GM12878 (cell line): ENCODE measurements at regions not wholly inside any gene's neighbourhood (a gene's known extent, or its start where the extent isn't known, plus 50 kb on each side); places are given as distances from the start of the nearest gene placed in this dataset.

ENCODE experiments used
- ATAC-seq: fragments of 200-7000 bp; cut with Tn5 transposase; 3 replicates; pipeline ENCODE4 v1.9.1; 2020; ENCODE audit warnings: mild to moderate bottlenecking, moderate library complexity
- BruUV-seq: library from RNA; stranded (reverse); fragments of 400-500 nt; replicated peaks from 2 replicates; lab custom pipeline; 2021; lab: Mats Ljungman, UMichigan
- CTCF ChIA-PET: fragments of 300-600 bp; sonication (Branson Sonifier 250); formaldehyde crosslinking; extraction: SDS; loops from one replicate; lab custom pipeline; 2021; ENCODE audit warnings: inconsistent platforms; lab: Yijun Ruan, JAX
- POLR2A ChIA-PET: fragments of 350-600 bp; formaldehyde crosslinking; extraction: SDS; loops from one replicate; lab custom pipeline; 2021; ENCODE audit warnings: inconsistent platforms; lab: Charles Lee
- RAD21 ChIA-PET: fragments of 300-600 bp; sonication (Branson Sonifier 250); formaldehyde crosslinking; loops from one replicate; lab custom pipeline; 2023; ENCODE audit warnings: antibody characterized with exemption; ENCODE audit not compliant: unreplicated experiment; lab: Charles Lee
- SMC1A ChIA-PET: fragments of 300-600 bp; sonication (Branson Sonifier 250); formaldehyde crosslinking; loops from one replicate; lab custom pipeline; 2023; ENCODE audit not compliant: unreplicated experiment, uncharacterized antibody; lab: Charles Lee
- DNase-seq: peaks from one replicate; pipeline ENCODE4 v3.0.0-alpha.2; 2011; ENCODE audit warnings: low read depth, low spot score
- FAIRE-seq: peaks from 3 replicates; lab custom pipeline; 2011; peaks lifted over from hg19 to GRCh38; lab: Jason Lieb, UNC
- H2AFZ ChIP-seq: 2 replicates; pipeline ENCODE4 v1.6.0; 2011; ENCODE audit warnings: low read depth, low read length, control low read depth; ENCODE audit not compliant: control insufficient read depth
- H3K27ac ChIP-seq: 2 replicates; pipeline ENCODE4 v1.5.1; 2011; ENCODE audit warnings: control low read depth; ENCODE audit not compliant: control insufficient read depth, insufficient read depth
- H3K27me3 ChIP-seq, 2 experiments: replicated peaks in 1 of 2; 2 replicates each; pipeline versions ENCODE4 v1.6.0 to v1.6.1; 2011; ENCODE audit warnings: low read length in 1 of 2; ENCODE audit not compliant: control insufficient read depth in 2 of 2, insufficient read depth in 2 of 2
- H3K36me3 ChIP-seq, 2 experiments: 2 replicates each; pipeline ENCODE4 v1.5.1; 2011; ENCODE audit warnings: low read length in 1 of 2; ENCODE audit not compliant: control insufficient read depth in 2 of 2, insufficient read depth in 2 of 2
- H3K4me1 ChIP-seq: 2 replicates; pipeline ENCODE4 v1.6.1; 2011; ENCODE audit warnings: mild to moderate bottlenecking, low read length, moderate library complexity, mixed read lengths; ENCODE audit not compliant: control insufficient read depth, insufficient read depth
- H3K4me2 ChIP-seq: 2 replicates; pipeline ENCODE4 v1.6.0; 2011; ENCODE audit warnings: control low read depth; ENCODE audit not compliant: control insufficient read depth, insufficient read depth
- H3K4me3 ChIP-seq: fragments of 200-600 bp; sonication (generic); 2 replicates; pipeline ENCODE4 v1.5.1; 2016
- H3K79me2 ChIP-seq: 2 replicates; pipeline ENCODE4 v1.6.0; 2011; ENCODE audit warnings: low read length; ENCODE audit not compliant: control insufficient read depth, insufficient read depth
- H3K9ac ChIP-seq: 2 replicates; pipeline ENCODE4 v1.8.0; 2011; ENCODE audit warnings: low read length, control low read depth, mixed read lengths; ENCODE audit not compliant: control insufficient read depth, insufficient read depth
- H3K9me3 ChIP-seq: replicated peaks from 3 replicates; pipeline ENCODE4 v1.5.1; 2011; ENCODE audit warnings: mild to moderate bottlenecking, low read length; ENCODE audit not compliant: control insufficient read depth, insufficient read depth
- H4K20me1 ChIP-seq: 2 replicates; pipeline ENCODE4 v1.6.0; 2011; ENCODE audit not compliant: control insufficient read depth, insufficient read depth
- E4F1 ChIP-seq: fragments of 450-650 bp; IDR thresholded peaks from 2 replicates; pipeline ENCODE4 v1.6.1; 2018; ENCODE audit warnings: borderline replicate concordance, mild to moderate bottlenecking; ENCODE audit not compliant: partially characterized antibody
- POU2F2 ChIP-seq: IDR thresholded peaks from 3 replicates; pipeline ENCODE4 v1.6.1; 2011; ENCODE audit warnings: low read depth, mild to moderate bottlenecking, low read length, borderline replicate concordance
- RUNX3 ChIP-seq: IDR thresholded peaks from 2 replicates; pipeline ENCODE4 v1.6.1; 2012; ENCODE audit warnings: low read length, inconsistent platforms
- SREBF2 ChIP-seq: IDR thresholded peaks from 2 replicates; pipeline ENCODE4 v1.6.1; 2012; ENCODE audit warnings: mild to moderate bottlenecking, low read length
- ZBED1 ChIP-seq: IDR thresholded peaks from 2 replicates; pipeline ENCODE4 v1.6.1; 2016; ENCODE audit warnings: borderline replicate concordance
- ZBTB4 ChIP-seq: fragments of 450-650 bp; formaldehyde crosslinking; IDR thresholded peaks from 2 replicates; pipeline ENCODE4 v1.4.0; 2022; ENCODE audit warnings: mild to moderate bottlenecking, moderate library complexity
- WGBS: methylation state at CpG from one replicate; pipeline ENCODE4 v1.1.6; 2016; ENCODE audit warnings: low lambda C conversion rate; ENCODE audit not compliant: insufficient replicate concordance, insufficient coverage; ENCODE audit errors: missing lambda C conversion rate; 5-methylcytosine and 5-hydroxymethylcytosine counted together
- in situ Hi-C: fragments of 300-500 bp; cut with MboI; formaldehyde crosslinking; loops from 9 replicates; pipeline ENCODE4 v1.14.3; 2018; ENCODE audit warnings: mixed read lengths
- intact Hi-C: fragments of 100-400 bp; cut with micrococcal nuclease; formaldehyde crosslinking; loops from one replicate; pipeline ENCODE4 v1.14.2; 2022; ENCODE audit not compliant: unreplicated experiment
- TF ChIP-seq, protein P1 (sequence below): fragments of 450-650 bp; formaldehyde crosslinking; IDR thresholded peaks from 2 replicates; pipeline ENCODE4 v1.5.0; 2022; ENCODE audit warnings: mild to moderate bottlenecking, missing genetic modification characterization
- TF ChIP-seq, protein P2 (sequence below): IDR thresholded peaks from 2 replicates; pipeline ENCODE4 v1.6.1; 2012; ENCODE audit warnings: low read depth, low read length, improper control_type of control experiment
- TF ChIP-seq, protein P3 (sequence below): fragments of 150-350 bp; IDR thresholded peaks from 2 replicates; pipeline ENCODE4 v1.6.1; 2016; ENCODE audit warnings: low read depth, low read length

DNA sequence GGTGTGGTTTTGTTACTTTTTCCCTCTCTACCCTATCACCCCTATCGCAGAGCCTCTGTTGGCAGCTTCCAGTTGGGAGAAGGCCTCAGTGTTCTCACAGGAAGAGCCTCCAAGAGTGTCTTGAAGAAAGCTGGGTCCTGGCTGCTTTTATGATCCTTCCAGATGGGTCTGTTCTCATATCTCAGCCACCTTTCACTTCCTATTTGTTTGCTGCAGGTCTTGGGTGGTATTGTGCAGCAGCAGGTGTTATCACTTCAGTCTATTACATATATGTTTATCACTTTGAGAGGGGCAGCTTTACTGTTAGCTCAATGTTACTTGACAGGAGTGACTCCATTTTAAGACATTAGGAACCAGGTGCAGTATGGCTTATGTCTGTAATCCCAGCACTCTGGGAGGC lies 59.2 kb upstream of the GDNF start (continued):
- TF ChIP-seq, protein P1, sequence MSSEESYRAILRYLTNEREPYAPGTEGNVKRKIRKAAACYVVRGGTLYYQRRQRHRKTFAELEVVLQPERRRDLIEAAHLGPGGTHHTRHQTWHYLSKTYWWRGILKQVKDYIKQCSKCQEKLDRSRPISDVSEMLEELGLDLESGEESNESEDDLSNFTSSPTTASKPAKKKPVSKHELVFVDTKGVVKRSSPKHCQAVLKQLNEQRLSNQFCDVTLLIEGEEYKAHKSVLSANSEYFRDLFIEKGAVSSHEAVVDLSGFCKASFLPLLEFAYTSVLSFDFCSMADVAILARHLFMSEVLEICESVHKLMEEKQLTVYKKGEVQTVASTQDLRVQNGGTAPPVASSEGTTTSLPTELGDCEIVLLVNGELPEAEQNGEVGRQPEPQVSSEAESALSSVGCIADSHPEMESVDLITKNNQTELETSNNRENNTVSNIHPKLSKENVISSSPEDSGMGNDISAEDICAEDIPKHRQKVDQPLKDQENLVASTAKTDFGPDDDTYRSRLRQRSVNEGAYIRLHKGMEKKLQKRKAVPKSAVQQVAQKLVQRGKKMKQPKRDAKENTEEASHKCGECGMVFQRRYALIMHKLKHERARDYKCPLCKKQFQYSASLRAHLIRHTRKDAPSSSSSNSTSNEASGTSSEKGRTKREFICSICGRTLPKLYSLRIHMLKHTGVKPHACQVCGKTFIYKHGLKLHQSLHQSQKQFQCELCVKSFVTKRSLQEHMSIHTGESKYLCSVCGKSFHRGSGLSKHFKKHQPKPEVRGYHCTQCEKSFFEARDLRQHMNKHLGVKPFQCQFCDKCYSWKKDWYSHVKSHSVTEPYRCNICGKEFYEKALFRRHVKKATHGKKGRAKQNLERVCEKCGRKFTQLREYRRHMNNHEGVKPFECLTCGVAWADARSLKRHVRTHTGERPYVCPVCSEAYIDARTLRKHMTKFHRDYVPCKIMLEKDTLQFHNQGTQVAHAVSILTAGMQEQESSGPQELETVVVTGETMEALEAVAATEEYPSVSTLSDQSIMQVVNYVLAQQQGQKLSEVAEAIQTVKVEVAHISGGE (CRISPR knock-in tag): no peak
- TF ChIP-seq SREBF2: no peak

DNA sequence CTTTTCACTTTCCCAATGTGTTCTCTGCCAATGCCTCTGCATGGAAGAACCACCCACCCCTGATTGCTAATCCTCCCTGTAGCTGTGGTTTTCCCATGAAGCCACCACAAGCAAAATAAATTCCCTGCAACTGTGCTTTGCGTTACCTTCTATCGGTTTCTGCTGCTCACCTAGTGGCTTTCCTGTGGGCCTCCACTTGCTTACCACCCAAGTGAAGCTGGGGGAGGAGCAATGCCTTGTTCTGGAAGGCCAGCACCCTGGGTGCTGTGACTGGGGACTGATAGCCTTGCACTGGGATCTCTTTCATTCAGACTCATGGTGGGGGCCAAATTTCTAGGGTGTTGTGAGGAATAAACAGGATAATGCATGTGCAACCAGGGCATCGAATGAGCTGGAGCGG lies 56.3 kb upstream of the GDNF start:
- no peak for FAIRE-seq
- no TSS peak for BruUV-seq
- CTCF ChIA-PET: no interaction called here
- no peak for ATAC-seq
- POLR2A ChIA-PET: no interaction called here
- no peak overlapping the region for H3K4me2 ChIP-seq
- in situ Hi-C loops (no loop called here), intact Hi-C loops (no loop called here)
- H3K27me3 ChIP-seq: no peaks in the 10 kb centered on the region
- WGBS: 38% methylated on average over 4 of the region's 4 CpGs
- no peaks in the 10 kb centered on the region for H3K9me3 ChIP-seq
- H3K4me3 ChIP-seq: no peak overlapping the region
- H3K27ac ChIP-seq: no peak overlapping the region
- no peaks in the 10 kb centered on the region for H3K4me1 ChIP-seq
- no peak overlapping the region for H3K9ac ChIP-seq
- no peak overlapping the region for H2AFZ ChIP-seq
- no peak for DNase-seq
- H4K20me1 ChIP-seq: no peaks in the 10 kb centered on the region
- H3K36me3 ChIP-seq: no peaks in the 10 kb centered on the region
- SMC1A ChIA-PET: no interaction called here
- RAD21 ChIA-PET: no interaction called here
- no peaks in the 10 kb centered on the region for H3K79me2 ChIP-seq
- TF ChIP-seq, protein P2, sequence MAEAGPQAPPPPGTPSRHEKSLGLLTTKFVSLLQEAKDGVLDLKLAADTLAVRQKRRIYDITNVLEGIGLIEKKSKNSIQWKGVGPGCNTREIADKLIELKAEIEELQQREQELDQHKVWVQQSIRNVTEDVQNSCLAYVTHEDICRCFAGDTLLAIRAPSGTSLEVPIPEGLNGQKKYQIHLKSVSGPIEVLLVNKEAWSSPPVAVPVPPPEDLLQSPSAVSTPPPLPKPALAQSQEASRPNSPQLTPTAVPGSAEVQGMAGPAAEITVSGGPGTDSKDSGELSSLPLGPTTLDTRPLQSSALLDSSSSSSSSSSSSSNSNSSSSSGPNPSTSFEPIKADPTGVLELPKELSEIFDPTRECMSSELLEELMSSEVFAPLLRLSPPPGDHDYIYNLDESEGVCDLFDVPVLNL: no peak
- no peak for TF ChIP-seq POU2F2
- TF ChIP-seq, protein P3, sequence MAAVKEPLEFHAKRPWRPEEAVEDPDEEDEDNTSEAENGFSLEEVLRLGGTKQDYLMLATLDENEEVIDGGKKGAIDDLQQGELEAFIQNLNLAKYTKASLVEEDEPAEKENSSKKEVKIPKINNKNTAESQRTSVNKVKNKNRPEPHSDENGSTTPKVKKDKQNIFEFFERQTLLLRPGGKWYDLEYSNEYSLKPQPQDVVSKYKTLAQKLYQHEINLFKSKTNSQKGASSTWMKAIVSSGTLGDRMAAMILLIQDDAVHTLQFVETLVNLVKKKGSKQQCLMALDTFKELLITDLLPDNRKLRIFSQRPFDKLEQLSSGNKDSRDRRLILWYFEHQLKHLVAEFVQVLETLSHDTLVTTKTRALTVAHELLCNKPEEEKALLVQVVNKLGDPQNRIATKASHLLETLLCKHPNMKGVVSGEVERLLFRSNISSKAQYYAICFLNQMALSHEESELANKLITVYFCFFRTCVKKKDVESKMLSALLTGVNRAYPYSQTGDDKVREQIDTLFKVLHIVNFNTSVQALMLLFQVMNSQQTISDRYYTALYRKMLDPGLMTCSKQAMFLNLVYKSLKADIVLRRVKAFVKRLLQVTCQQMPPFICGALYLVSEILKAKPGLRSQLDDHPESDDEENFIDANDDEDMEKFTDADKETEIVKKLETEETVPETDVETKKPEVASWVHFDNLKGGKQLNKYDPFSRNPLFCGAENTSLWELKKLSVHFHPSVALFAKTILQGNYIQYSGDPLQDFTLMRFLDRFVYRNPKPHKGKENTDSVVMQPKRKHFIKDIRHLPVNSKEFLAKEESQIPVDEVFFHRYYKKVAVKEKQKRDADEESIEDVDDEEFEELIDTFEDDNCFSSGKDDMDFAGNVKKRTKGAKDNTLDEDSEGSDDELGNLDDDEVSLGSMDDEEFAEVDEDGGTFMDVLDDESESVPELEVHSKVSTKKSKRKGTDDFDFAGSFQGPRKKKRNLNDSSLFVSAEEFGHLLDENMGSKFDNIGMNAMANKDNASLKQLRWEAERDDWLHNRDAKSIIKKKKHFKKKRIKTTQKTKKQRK: no peak
- no peak for TF ChIP-seq E4F1
- TF ChIP-seq ZBTB4: no peak
- TF ChIP-seq ZBED1: no peak
- no peak for TF ChIP-seq RUNX3
